ENCODE measurements at regions not wholly inside any gene's neighbourhood (a gene's known extent, or its start where the extent isn't known, plus 50 kb on each side); places are given as distances from the start of the nearest gene placed in this dataset.

DNA sequence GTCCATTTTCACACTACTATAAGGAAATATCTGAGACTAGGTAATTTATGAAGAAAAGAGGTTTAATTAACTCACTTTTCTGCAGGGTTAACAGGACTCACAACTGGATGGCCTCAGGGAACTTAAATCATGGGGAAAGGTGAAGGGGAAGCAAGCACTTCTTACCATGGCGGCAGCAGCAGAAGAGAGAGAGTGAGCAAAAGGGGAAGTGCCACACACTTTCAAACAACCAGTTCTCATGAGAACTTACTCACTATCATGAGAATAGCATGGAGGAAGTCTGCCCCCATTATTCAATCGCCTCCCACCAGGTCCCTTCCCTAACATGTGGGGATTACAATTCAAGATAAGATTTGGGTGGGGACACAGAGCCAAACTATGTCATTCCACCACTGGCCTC lies 55.1 kb upstream of the NETO1 start:
- no peak for DNase-seq

Data from GF-D8 (cell line).